ENCODE measurements at regions not wholly inside any gene's neighbourhood (a gene's known extent, or its start where the extent isn't known, plus 50 kb on each side); places are given as distances from the start of the nearest gene placed in this dataset.
"Not testable (repeated sequence)": the region's sequence is repeated elsewhere in the genome, so short reads cannot be mapped to it uniquely, and the experiment has no call there.

DNA sequence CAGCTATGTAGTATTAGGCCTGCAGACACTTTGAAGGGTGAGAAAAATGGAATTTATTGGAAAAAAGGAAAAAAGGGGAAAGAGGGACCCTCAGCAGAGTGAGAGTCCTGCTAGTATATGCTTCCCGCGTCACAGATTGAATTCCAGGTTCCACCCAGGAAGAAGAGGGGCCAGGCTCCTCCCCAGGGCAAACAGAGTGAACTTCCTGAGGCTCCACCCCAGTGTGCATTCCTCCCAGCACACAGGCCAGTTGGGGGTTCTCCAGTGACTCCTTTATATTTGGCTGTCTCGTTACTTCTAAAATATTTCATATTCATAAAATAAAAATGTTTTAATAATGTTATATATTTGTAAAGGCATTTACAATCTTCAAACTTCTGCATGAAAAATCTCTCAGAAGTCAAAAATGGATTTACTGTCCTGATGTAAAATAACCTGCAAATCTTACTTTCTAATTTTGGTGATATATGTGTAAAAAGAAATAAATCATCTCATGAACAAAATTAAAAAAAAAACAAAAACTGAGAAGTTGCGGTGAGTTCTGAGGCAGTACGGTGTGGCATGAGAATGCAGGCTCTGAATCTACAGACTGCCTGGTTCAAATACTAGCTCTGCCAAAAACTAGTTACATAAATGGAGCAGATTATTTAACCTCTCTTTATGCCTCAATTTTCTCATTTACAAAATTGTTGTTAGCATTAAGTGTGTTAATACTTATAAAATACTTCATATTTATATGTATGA is 175.8 kb upstream of the P2RY1 start:
- DNase-seq, result no peak

DNA sequence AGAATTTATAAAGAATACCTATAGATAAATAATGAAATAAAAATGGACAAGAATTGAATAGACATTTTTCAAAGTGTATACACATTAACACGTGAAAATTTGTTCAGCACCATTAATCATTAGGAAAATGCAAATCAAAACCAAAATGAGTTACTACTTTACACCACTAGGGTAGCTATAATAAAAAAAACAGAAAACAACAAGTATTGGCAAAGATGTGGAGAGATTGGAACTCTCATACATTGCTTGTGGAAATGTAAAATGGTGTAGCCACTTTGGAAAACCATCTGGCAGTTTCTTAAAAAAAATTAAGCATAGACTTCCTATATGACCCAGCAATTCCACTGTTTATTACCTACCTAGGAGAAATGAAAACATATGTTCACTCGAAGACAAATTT is 172.8 kb upstream of the P2RY1 start:
- no peak for DNase-seq

DNA sequence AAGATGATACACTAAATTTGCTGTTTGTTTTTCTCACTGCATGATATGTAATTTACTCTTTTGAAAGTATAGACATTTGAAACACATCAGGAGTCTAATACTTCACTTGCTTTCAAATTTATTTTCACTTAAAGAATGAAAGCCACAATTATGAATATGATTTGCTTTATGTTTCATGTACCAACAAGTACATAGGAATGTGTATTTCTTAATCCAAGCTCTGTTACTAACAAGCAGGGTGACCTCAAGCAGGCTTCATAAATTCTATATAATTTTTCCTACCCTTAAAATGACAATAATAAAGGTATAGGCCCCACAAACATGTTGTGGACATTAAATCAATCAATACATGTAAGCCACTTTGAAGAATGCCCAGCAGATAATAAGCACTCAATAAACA is 170.2 kb upstream of the P2RY1 start:
- no peak for DNase-seq

DNA sequence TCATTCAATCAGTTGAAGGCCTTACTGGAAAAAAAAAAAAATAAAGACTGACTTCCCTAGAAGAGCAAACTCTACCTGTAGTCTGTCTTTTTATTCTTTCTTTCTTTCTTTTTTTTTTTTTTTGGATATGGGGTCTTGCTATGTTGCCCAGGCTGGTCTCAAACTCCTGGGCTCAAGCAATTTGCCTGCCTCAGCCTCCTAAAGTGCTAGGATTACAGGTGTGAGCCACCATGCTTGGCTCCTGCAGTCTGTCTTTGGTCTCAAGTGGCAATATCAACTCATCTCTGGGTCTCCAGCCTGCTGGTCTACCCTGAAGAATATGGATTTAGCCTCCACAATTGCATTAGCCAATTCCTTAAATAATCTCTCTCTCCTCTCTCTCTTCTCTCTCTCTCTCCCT is 167.7 kb upstream of the P2RY1 start:
- no peak for DNase-seq

DNA sequence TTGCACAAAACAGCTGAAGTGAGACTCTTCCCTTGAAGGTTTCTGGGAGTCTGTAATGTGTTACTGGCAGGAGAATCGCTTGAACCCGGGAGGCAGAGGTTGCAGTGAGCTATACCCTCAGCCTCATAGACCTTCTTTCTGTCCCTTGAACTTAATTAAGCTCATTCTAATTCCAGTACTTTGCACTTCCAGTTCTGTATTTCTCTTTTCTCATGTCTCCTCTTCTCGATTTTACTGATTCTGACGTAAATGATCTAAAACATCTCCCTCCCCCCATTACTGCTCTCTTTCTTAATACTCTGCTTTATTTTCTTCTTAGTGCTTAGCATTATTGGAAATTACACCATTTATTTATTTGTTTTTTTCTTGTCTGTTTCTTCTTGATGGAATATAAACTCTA is 165.4 kb upstream of the P2RY1 start:
- DNase-seq, result no peak

DNA sequence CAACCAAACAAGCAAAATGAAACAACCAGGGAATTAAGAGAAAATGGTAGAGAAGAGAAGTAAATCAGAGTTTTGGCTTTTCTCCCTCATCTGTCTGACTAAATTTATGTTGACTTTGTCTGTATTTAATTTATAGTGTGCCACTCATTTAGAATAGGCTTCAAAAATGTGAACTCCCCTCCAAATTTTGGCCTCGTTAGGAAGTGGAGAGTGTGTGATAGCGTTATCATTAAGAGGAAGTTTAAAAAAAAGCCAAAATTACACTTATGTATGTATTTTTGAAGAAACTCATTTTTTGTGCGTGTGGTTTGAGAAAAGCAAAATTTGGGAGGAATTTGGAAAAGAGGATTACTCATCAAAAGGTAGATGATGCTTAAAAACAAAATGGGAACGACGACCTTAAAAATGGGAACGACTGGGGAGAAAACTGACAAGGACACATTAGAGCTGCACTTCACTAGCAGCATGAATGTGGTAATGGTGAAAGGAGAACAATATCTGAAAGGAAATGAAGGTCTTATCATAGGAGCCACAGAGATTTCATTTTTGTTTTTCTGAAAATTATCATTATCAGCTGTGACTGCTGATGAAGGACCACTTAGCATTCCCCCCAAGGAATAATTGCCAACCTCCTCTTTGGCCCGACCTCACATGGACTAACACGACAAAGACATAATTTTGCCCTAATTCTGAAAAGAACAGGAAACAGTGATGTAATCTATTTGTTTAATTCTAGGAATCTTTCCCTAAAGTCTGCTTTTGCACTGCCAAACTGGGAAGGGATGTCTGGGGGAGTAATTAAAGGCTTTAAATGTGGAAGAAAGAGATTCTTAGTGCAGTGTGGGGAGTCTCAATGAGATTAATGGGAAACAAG is 163.2 kb upstream of the P2RY1 start:
- DNase-seq, result no peak

DNA sequence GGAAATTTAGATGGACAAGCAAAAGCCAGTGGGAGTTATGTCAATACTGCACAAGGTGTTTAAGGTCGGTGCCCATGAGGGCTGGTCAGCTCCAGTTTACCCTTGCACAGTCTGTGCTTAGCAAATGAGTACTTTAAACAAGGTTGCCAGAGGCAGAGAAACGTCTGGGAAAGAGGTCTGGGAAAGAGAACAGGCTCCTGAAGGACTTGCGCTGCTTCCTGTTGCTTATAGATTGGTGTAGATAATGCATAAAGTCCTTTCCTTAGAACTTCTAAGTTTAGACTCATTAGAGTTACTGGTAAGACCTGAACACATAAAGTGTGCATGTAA is 162.6 kb upstream of the P2RY1 start:
- no peak for DNase-seq

DNA sequence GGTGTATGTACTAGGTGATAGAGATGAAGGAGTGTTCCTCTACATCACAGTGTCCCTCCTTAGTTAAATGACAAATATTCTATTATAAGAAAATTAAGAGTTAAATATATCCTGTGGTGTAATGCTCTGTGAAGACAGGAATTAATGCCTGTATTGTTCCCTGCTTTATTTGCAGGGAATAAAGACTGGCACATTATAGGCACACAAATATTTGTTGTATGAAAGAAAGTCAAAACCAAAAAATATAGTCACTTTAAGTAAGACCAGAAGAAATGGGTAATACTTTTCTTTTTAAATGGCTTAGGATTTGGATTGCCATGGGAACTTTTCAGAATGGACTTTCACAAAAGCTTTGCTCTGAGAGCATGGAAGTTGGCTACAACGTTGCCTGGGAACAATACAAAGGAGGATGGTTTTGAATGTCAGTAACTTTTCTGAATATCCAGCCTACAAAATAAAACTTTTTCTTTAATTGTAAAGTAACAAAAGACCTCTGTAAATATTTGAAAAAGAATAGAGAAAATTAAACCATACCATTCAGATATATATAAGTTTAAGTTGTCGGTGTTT is 158.0 kb upstream of the P2RY1 start:
- no peak for DNase-seq

DNA sequence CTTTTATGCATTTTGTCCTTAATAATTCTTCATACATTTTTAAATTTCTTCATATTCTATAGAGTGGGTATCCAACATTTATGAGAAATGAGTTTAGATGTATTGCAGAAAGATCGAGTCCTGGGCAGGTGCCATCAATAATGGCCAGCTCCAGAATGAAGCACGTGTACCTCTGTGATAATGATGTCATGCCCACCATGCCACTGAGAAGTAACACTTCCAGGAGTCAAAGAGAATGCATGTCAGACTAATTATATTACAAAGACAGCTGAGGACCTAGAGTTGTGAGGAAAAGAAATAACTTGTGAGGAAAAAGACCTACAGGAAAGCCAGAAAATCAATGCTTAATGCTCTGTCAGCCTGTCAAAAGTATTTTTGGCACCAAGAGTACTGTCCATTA is 157.4 kb upstream of the P2RY1 start:
- DNase-seq, result no peak

DNA sequence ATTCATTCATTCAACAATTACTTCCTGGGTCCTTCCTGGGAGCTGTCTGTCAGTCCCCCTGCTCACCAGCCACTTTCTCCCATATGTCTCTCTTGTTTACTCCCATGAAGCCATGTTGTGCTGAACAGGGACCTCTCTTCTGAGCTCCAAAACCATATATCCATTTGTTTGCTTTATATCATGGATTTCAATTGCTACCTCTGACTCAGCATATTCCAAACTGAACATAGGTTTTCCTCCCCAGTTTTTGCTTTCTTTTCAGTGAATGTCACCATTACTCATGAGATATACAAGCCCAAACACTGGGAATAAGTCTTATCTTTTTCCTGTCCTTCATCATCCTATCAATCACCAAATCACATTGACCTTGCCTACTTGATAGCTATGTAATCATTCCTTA is 152.5 kb upstream of the P2RY1 start:
- no peak for DNase-seq

DNA sequence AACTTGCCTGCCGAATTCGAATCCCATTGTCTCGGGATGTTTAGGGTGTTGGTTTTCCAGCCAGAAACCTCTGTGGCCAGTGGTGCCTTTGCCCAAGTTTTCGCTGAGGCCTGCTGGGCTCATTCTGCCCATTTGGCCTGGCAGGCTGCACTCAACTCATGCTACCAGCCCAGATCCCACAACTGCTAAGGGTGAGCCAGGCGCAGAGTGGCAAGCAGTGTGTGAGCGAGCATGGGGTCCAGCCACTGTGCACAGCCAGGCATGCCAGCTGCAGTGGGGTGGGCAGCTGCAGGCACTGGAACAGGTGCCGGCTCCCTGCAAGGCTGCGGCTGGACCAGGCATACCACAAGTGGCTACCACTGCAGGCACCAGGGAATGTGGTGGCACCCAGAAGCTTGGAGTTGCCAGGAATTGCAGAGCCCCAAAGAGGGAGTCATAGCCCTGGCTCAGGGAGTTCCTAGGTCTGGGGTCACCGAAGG is 151.4 kb upstream of the P2RY1 start:
- no peak for DNase-seq

DNA sequence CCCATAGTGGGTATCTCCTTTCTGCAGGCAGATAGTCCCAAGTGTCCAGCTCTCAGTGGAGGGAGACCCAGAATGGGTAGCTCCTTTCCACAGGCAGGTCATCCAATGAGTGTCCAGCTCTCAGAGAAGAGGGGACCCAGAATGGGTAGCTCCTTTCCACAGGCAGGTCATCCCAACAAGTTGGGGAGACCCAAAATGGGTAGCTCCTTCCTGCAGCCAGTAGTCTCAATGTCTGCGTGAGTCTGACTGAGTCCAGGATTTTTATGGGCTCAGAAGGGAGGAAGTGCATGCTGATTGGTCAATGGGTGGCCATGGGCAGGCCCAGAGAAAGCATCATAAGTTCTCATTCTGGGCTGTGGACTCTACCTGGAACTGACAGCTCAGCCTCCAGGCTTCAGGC is 150.7 kb upstream of the P2RY1 start:
- no peak for DNase-seq

DNA sequence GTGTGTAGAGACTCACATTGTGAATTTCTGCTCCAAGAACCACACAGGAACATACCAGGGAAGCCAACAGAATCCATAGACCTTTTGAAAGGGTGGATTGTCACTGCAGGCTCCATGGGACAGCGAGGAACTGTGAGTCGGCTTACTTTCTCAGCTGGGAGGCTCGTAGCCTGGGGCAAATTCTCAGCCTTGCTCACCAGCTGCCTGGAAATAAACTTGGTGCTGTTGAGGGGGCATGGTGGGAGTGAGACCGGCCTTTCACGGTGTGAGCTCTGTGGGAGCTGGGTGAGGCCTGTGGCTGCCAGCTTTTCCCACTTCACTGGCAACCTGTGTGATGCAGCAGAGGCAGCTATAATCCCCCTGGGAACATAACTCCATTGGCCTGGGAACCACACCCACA is 146.6 kb upstream of the P2RY1 start:
- no peak for DNase-seq

DNA sequence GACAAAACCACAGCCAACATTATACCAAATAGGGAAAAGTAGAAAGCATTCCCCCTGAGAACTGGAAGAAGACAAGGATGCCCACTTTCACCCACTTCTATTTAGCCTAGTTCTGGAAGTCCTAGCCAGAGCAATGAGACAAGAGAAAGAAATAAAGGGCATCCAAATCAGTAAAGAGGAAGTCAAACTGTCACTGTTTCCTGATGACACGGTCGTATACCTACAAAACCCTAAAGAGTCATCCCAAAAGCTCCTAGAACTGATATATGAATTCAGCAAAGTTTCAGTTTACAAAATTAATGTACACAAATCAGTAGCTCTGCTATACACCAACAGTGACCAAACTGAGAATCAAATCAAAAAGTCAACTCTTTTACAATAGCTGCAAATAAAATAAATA is 142.6 kb upstream of the P2RY1 start:
- not testable (repeated sequence) for DNase-seq

DNA sequence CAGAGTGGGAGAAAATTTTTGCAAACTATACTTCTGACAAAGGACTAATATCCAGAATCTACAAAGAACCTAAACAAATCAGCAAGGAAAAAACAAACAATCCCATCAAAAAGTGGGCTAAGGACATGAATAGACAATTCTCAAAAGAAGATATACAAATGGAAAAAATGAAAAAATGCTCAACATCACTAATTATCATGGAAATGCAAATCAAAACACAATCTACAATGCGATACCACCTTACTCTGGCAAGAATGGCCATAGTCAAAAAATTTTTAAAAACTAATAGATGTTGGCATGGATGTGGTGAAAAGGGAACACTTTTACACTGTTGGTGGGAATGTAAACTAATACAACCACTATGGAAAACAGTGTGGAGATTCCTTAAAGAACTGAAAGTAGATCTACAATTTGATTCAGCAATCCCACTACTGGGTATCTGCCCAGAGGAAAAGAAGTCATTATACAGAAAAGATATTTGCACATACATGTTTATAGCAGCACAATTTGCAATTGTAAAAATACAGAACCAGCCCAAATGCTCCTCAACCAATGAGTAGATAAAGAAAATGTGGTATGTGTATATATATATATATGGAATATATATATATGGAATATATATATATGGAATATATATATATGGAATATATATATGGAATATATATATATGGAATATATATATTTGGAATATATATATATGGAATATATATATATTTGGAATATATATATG is 141.2 kb upstream of the P2RY1 start:
- DNase-seq, result not testable (repeated sequence)

DNA sequence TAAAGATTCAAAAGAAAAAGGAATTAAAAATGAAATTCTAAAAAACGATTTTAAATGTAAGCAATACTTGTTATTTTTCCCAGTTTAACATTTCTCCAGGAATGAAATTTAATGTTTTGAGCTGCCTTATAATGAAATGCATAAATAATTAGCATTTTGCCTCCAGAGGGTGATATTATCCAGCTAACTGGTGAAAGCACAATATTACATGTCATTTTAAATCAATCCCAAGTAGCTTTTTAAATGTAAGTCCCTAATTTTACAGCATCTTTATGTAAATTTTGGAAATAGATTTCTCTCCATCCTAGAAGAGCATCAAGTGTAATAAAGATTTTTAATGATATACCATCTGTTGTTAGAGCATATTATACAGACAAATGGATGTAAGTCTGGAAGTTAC is 139.1 kb upstream of the P2RY1 start:
- DNase-seq, result no peak

DNA sequence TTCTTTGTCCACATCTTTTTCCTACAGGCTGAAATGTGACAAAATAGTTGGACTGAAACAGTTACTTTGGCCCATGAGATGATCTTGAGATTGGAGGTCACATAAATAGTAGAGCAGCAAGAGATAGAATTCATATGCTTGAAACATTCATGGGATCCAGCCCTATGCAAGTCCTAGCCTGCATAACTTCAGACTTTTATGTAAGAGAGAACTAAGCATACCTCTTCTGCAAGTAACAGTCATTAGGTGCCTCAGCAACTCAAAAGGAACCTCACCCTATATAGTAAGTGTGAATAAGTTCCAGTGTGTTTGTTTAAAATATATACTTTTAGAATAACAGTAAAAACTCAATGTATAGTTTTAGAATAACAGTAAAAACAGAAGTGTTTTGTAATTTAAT is 138.0 kb upstream of the P2RY1 start:
- DNase-seq, result no peak

DNA sequence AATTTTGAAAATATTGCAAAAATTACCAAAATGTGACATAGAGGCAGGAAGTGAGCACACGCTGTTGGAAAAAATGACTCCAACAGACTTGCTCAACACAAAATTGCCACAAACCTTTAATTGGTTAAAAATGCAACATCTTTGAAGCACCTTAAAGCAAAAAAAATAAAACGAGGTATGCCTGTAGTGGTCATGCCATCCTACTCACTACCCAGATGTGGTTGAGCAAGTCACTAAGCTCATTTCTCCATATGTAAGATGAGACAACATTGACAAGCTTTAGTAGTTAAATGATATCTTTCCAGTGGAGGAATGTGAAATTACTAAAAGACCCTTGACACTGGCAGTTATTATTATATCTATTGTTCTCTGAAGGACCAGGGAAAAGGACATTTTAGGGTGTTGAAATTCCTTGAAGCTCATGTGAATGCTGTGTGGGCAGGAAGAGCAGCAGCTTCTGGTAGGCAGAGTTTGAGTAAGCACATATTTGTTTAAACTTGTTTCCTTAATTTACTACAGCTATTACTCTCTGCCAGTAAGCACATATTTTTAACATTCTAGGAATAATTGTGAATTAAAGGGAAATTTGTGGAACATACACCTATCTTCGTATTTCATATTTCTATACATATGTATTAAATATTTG is 131.6 kb upstream of the P2RY1 start:
- DNase-seq, result no peak

DNA sequence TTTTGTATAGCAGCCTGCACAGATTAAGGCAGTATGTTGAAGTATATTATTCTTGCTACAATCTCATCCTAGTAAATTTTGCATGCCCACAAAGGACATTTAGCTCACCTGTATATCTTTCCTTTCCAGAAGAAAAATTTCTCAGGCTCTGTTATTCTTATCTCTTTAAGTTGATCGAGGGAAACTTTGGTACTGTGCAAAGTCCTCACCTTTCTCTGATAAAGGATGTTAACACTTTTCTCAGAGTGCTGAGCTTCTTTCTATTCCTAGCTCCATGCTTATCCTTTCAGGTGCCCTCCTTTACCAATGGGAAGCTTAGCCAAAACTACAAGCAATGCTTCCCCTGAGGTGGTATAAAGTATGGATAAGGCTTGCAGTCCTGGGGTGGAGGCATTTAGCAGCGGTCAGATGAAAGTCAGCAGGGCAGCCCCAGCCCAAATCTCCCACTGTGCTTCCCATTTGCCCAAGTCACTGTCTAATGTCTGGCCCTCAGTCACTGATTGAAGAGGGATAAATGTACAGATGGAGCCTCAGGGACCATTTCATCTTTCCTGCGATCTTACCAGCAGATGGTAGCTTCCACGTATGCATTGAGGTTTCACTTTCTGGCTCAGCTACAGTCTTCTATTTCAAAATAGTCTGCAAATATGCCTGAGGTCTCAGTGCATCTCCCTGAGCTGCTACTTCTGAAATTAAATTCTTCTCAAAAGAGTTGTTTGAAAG is 127.8 kb upstream of the P2RY1 start:
- no peak for DNase-seq

DNA sequence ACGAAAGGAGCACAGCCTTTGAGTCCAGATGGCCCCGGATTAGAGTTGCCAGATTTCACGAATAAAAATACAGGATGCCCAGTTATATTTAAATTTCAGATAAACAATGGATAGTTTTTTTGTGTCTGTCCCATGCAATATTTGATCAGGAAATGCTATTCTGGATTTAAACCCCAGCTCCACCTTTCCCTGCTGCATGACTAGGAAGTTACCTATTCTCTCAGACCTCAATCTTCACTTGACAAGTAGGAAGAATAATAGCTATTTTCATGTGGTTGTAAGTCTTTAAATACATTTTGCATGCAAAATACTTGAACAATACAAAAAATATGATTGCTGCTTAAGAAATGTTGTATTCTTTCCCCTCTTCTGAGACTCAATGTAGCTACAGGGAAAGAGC is 125.3 kb upstream of the P2RY1 start:
- DNase-seq, result no peak

DNA sequence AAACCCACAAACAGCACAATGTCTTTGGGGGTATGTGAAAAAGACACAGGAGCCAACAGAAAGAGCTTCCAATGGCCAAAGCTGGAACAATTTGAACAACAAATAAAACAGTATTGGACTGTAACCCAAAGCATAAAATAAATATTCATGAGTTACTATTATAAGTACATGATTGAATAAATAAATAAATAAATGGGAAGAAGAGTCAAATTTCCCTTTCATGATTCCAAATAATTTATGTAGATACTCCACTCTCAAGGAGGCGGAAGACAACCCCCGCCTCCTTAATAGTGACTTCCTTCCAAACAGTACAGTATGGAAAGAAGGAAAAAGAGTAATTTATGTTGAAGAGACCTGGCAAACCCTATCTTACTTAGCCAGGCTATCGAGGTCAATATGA is 124.4 kb upstream of the P2RY1 start:
- DNase-seq, result no peak

All from amygdala (tissue), 56 donors.